ENCODE measurements at regions not wholly inside any gene's neighbourhood (a gene's known extent, or its start where the extent isn't known, plus 50 kb on each side); places are given as distances from the start of the nearest gene placed in this dataset.

GRCh38 chr11:79547256-79547655 is 106.4 kb upstream of the TENM4 start (continued):
- TF ChIP-seq ZNF350 (CRISPR knock-in tag; IDR thresholded peaks at IDR 0.05; ENCODE audit: borderline replicate concordance, low read depth), result no peak
- no peak for TF ChIP-seq KDM3A (CRISPR knock-in tag; IDR thresholded peaks at IDR 0.05; ENCODE audit: low read depth)

- Histone ChIP-seq H3K4me1 (ENCODE audit: insufficient read depth, low read length) (no peaks in the 10 kb centered on the region), H3K9ac (ENCODE audit: insufficient read depth, low read depth, low read length) (no peak overlapping the region), H3K4me3 (replicated peaks in 1 of 3; ENCODE audit: insufficient read depth in 1 of 3, low read depth in 2 of 3, low read length in 3 of 3) (no peak overlapping the region), H2AFZ (ENCODE audit: low read length) (no peak overlapping the region), H3K79me2 (ENCODE audit: insufficient read depth, low read length) (no peaks in the 10 kb centered on the region), H4K20me1 (ENCODE audit: insufficient read depth, low read length) (no peaks in the 10 kb centered on the region), H3K36me3 (replicated peaks in 1 of 2; ENCODE audit: control insufficient read depth in 1 of 2, insufficient read depth in 2 of 2, low read length in 2 of 2) (no peaks in the 10 kb centered on the region), H3K9me3 (ENCODE audit: low read length) (no peaks in the 10 kb centered on the region), H3K27me3 (ENCODE audit: control insufficient read depth in 1 of 2, insufficient read depth in 2 of 2, low read length in 2 of 2) (no peaks in the 10 kb centered on the region), H3K27ac (ENCODE audit: extremely low read length, insufficient read depth, low read length) (no peak overlapping the region), H3K4me2 (ENCODE audit: low read depth, low read length) (no peak overlapping the region)
- no TSS peak for BruUV-seq (replicated peaks)
- ATAC-seq (no peak), DNase-seq (ENCODE audit: low spot score) (no peak), FAIRE-seq (no peak)
- intact Hi-C loops (cut with micrococcal nuclease; ENCODE audit: unreplicated experiment) (no loop called here), in situ Hi-C loops (cut with HindIII; ENCODE audit: extremely low pct_ligation_motif_present, low pct_unique_long_range_greater_than_20kb) (no loop called here)
- ChIA-PET POLR2A (no interaction called here), CTCF (ENCODE audit: low intra/inter-chr PET ratio, low total read pairs) (no interaction called here)
- no peak for TF ChIP-seq PAF1 (CRISPR knock-in tag; IDR thresholded peaks at IDR 0.05)
- no peak for TF ChIP-seq LRRFIP1 (CRISPR knock-in tag; conservative IDR thresholded peaks at IDR 0.05)
- TF ChIP-seq, protein P1, sequence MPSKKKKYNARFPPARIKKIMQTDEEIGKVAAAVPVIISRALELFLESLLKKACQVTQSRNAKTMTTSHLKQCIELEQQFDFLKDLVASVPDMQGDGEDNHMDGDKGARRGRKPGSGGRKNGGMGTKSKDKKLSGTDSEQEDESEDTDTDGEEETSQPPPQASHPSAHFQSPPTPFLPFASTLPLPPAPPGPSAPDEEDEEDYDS (CRISPR knock-in tag; IDR thresholded peaks at IDR 0.05), result no peak
- no peak for TF ChIP-seq ZNF292 (CRISPR knock-in tag; IDR thresholded peaks at IDR 0.05; ENCODE audit: borderline replicate concordance, low read depth)
- no peak for TF ChIP-seq ARHGAP35 (CRISPR knock-in tag; IDR thresholded peaks at IDR 0.05; ENCODE audit: borderline replicate concordance)
- TF ChIP-seq ZNF317 (CRISPR knock-in tag; IDR thresholded peaks at IDR 0.05), result no peak
- no peak for TF ChIP-seq FOXJ3 (CRISPR knock-in tag; IDR thresholded peaks at IDR 0.05; ENCODE audit: borderline replicate concordance)
- no peak for TF ChIP-seq ZBTB1 (CRISPR knock-in tag; IDR thresholded peaks at IDR 0.05; ENCODE audit: borderline replicate concordance)
- TF ChIP-seq ZNF607 (CRISPR knock-in tag; IDR thresholded peaks at IDR 0.05; ENCODE audit: borderline replicate concordance), result no peak
- no peak for TF ChIP-seq KMT2B (CRISPR knock-in tag; IDR thresholded peaks at IDR 0.05)
- 35% methylated on average over 8 of the region's 8 CpGs for WGBS (ENCODE audit: low lambda C conversion rate)
Observed at GRCh38 chr11:79546351-79546750, 105.5 kb upstream of the TENM4 start.
